GM08714 (cell line): ENCODE measurements at regions not wholly inside any gene's neighbourhood (a gene's known extent, or its start where the extent isn't known, plus 50 kb on each side); places are given as distances from the start of the nearest gene placed in this dataset.
"Not testable (repeated sequence)": the region's sequence is repeated elsewhere in the genome, so short reads cannot be mapped to it uniquely, and the experiment has no call there.

ENCODE experiments used
- H3K4me3 ChIP-seq: fragments of 200-500 bp; sonication (Bioruptor generic); 2 replicates; pipeline ENCODE4 v1.5.1; 2014; ENCODE audit warnings: mild to moderate bottlenecking, low read length, inconsistent platforms
- ZNF274 ChIP-seq: IDR thresholded peaks from 2 replicates; pipeline ENCODE4 v1.6.1; 2012; ENCODE audit warnings: mild to moderate bottlenecking, low read depth, low read length

DNA sequence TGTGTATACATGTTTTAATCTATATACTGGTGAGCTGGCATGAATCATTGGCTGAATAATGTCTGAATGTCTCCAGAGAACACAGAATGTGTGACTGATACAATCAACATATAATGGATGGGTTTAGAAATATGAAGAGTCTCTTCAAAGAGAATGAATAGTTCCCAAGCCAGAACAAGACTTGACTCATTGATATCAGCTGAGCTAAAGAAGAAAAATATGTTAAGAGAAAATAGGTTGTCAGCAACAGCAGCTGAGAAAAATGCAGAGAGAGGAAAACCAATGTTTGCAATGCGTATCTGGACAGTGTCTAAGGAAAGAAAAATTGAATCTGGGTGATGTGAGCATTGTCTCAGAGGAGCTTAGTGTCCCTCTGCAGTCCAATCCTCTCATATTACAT is 1281.8 kb upstream of the TENM4 start:
- no peak for TF ChIP-seq ZNF274
- H3K4me3 ChIP-seq = no peak overlapping the region

DNA sequence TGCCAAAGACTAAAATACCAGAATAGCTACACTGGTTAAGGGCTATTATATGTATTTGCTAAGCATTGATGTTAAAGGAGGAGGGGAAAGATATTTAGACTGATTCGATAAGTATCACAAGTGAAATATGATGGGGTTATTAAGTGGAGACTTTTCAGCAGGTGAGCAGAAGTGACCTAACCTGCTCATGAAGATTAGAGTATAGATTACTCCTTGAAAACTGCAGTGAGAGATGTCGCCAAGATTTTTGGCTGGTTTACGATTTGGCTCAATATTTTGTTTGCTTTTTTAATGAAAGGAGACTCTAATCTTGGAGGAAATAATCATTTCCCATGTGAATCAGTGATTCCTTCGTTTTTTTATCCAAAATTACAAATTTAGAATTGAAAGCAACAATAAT is 1279.5 kb upstream of the TENM4 start:
- H3K4me3 ChIP-seq = no peak overlapping the region
- no peak for TF ChIP-seq ZNF274

DNA sequence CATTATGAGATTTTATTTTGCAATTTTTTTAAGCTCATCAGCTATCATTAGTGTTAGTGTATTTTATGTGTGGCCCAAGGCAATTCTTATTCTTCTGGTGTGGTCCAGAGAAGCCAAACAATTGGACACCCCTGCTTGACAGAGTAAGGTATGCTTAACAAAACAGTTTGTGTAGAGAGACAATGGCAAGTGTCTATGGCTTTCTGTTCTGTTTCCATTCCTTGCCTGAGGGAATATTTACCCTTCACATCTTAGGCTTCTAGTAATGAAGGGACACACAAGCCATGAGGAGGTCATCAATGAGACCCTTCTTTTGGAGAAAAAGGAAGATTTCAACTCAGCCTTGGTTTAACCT is 1278.4 kb upstream of the TENM4 start:
- no peak overlapping the region for H3K4me3 ChIP-seq
- no peak for TF ChIP-seq ZNF274

DNA sequence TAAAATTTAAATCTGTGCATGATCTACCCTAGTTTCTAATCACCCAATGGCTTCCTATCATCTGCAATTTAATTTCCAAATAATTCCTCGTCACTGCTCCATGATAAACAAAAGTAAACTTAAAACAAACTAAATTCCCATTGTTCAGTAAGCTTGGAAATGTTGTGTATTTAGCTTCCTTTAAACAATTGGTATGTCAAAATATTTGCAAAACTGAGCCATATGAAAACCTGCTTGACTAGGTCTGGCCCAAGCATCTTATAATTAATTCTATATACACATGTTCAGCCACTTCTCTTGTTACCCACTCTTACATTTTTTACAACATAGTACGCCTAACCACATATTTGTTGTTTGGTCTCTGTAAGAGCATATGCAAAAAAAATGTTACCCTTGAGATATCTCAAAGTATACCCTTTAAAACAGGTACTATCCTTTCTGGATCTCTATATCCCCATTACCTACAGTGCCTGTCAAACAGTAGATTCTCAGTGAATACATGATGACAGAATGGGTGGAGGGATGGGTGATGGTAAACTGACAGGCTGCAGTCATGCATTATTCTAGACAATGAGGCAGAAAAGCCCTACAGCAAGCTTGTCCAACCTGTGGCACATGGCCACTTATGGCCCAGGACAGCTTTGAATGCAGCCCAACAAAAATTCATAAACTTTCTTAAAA is 1277.9 kb upstream of the TENM4 start:
- H3K4me3 ChIP-seq = no peak overlapping the region

DNA sequence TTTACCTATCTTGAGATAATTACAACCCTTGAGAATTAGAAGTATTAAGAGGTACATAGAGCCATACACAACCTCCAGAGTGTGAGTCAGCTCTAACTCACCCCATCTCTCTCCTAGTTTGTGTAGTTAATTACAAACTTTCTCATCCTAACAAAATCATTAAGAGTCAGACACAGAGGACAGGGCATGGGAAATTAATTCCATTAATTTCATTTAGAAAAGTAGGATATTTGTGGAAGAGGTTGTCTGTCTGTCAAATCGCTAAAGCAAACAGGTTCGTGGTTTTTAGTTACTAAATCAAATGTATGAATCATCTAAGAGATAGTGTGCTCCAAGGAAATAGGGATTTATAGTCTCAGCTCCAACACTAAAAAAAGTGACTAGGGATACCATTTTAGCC is 1261.4 kb upstream of the TENM4 start:
- TF ChIP-seq ZNF274 = no peak

More for the DNA sequence above, 1277.9 kb upstream of the TENM4 start:
- TF ChIP-seq ZNF274 = no peak

DNA sequence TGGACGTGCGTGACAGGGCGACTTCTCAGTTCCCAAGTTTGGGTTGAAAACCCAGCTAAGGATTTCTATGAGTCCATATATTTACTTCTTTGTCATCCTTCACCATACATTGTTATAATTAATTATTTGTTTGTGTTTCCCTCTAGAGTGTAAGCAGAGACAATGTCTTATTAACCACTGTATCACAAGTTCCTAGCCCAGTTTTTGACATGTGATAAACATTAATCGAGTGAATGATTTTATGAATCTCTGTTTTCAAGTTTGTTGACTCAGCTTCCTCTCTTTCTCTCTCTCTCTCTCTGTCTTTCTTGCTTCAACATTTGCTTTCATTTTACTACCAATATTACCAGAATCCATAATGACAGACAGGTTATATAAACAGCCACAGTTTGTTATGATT is 1259.6 kb upstream of the TENM4 start:
- no peak for TF ChIP-seq ZNF274
- H3K4me3 ChIP-seq = no peak overlapping the region

More for the DNA sequence above, 1261.4 kb upstream of the TENM4 start:
- no peak overlapping the region for H3K4me3 ChIP-seq

DNA sequence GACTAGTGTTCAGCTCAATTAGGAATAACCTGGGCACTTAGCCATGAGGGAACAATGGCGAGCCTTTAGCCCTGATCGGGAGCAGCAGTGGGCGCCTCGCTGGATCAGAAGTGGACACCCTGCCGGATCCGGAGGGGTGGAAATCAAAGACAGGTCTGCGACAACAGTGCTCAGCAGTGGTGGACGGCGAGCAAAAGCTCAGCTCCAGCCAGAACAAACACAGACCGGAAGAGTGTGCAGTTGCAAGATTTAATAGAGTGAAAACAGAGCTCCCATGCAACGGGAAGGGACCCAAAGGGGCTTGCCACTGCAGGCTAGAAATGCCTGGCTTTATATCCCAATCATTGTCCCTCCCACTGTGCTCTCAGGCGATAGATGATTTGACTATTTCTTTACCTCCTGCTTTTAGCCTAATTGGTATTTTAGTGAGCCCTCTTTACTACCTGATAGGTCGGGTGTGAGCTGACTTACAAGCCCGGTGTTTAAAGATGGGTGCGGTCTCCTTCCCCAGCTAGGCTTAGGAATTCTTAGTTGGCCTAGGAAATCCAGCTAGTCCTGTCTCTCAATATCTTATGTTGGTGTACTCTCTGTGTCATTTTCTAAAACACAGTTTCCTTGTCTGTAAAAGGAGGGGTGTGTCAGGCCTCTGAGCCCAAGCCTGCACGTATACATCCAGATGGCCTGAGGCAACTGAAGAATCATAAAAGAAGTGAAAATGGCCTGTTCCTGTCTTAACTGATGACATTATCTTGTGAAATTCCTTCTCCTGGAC is 1258.8 kb upstream of the TENM4 start:
- not testable (repeated sequence) for H3K4me3 ChIP-seq

DNA sequence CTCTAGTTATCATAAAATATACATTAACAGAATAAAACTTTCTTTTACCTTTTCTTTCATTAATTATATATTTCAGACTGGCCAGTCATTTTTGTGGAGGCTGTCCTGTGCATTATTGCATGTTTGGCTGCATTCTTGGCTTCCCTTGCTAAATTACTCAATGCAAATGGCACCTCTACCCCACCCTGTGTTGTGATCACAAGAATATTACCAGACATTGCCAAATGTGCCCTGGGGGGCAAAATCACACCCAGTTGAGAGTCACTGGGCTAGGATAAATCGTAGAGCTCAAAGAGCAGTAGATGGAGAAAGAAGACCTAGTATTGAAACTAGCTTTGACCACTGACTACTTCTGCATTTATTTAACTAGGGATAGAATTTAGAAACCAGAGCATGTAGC is 1257.8 kb upstream of the TENM4 start:
- no peak for TF ChIP-seq ZNF274
- no peak overlapping the region for H3K4me3 ChIP-seq

DNA sequence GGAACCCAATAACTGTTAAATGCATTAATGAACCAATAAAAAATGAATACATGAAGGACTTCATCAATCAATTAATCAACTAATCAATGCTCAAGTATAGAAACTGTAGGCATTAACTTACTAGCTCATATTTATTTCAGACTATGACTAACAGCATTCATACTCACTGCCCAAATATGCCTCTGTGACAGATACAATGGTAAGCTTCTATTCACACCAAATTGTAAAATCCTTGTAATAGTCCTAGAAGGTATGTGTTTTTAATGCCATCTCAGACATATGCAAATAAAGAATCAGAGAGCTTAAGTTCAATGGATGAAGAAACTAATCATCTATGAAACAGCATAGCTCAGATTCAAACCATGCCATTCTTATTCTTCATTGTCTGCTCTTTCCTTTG is 1253.6 kb upstream of the TENM4 start:
- TF ChIP-seq ZNF274 = no peak

DNA sequence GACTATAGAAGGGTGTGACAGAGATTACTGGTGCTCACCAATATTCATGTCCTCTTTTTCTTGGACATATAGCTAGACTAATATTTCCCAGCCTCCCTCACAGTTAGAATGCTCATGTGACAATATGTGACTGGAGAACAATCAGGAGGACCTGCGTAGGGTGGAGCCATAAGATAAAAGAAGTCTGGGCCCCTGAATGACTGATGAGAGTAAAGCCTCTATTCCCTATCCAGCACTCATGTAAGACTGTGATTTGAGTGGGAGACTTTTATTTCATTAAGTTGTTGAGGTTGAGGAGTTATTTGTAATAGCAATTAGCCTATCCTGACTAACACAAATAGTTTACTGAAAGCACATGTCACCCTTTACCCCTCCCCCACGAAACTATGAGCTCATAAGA is 1247.1 kb upstream of the TENM4 start:
- no peak overlapping the region for H3K4me3 ChIP-seq
- TF ChIP-seq ZNF274 = no peak

More for the DNA sequence above, 1253.6 kb upstream of the TENM4 start:
- H3K4me3 ChIP-seq = no peak overlapping the region

DNA sequence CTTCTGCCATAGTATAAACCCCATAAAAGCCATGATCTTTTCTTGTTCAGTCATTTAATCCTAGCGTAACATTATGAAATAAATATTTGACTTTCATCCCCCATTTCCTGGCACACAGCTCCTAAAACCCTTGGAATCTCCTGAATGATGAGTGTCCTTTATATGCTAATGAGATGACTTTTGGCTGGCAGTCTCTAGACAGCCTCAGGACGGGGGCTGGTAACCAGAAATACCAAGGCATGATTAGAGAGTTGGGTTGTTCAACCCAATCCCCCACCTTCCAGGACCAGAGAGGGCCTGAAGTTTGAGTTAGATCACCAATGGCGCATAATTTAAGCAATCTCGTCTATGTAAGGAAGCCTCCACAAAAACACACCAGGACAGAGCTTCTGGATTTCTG is 1246.1 kb upstream of the TENM4 start:
- no peak for TF ChIP-seq ZNF274

DNA sequence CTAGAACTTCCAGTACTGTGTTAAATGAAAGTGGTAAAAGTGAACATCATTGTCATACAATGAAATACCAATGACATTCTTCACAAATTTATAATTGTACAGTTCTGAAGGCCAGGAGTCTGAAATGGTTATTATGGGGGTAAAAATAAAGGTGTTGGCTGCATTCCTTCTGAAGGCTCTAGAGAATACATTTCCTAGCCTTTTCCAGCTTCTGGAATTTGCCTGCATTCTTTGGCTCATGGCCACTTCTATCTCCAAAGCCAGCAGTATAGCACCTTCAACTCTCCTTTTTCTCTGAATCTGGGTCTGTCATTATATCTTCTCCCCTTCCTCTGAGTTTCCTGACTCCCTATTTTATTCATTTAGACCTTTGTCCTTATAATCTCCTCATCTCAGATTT is 1232.7 kb upstream of the TENM4 start:
- H3K4me3 ChIP-seq = no peak overlapping the region
- TF ChIP-seq ZNF274 = no peak

More for the DNA sequence above, 1246.1 kb upstream of the TENM4 start:
- H3K4me3 ChIP-seq = no peak overlapping the region

DNA sequence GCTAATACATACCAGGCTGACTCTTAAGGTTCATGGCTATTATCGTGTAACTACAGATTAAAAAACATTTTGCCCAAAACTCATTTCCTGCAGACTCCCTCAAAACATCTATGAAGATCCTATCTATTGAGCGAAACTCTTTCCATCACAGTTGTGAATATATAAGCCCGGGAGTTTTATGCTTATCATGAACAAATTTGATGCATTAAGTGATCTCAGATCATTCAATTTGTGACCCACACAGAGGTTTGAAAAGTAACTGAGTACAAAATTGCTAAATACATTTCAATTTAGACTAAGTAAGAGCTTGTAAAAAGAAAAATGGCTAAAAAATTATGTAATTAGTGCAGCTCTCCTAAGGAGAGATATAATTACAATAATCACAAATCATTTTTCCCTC is 1228.8 kb upstream of the TENM4 start:
- no peak overlapping the region for H3K4me3 ChIP-seq
- no peak for TF ChIP-seq ZNF274

DNA sequence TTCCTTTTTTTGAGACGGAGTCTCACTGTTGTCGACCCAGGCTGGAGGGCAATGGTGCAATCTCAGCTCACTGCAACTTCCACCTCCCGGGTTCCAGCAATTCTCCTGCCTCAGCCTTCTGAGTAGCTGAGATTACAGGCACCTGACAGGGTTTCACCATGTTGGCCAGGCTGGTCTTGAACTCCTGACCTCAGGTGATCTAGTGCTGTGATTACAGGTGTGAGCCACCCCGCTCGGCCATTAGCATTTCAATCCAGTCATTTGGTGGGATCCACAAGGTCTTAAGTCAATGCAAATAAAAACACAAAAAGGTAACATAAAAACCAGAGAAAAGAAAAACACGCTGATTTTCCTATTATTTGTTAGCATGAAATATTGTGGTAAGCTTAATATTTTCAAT is 1227.2 kb upstream of the TENM4 start:
- H3K4me3 ChIP-seq = no peak overlapping the region
- TF ChIP-seq ZNF274 = no peak

DNA sequence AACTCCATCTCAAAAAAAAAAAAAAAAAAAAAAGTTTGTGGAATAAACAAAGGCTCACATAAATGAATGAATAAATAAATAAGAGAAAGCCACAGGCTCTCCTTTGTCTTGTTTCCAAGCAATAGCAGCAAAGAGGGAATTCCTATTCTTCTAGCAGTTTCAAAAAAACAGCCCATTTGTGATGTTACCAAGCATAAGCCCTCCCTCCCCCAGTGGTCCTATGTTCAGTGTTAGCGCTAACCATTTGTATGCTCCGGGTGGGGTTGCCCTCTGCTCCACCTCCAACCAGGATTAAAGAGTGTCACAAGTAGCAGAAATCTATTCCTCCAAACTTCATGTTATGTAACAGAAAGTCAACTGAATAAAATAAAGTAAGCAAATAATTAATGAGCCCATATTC is 1215.0 kb upstream of the TENM4 start:
- TF ChIP-seq ZNF274 = no peak

More for the DNA sequence above, 1215.0 kb upstream of the TENM4 start:
- H3K4me3 ChIP-seq = no peak overlapping the region
